ENCODE measurements at regions not wholly inside any gene's neighbourhood (a gene's known extent, or its start where the extent isn't known, plus 50 kb on each side); places are given as distances from the start of the nearest gene placed in this dataset.

DNA sequence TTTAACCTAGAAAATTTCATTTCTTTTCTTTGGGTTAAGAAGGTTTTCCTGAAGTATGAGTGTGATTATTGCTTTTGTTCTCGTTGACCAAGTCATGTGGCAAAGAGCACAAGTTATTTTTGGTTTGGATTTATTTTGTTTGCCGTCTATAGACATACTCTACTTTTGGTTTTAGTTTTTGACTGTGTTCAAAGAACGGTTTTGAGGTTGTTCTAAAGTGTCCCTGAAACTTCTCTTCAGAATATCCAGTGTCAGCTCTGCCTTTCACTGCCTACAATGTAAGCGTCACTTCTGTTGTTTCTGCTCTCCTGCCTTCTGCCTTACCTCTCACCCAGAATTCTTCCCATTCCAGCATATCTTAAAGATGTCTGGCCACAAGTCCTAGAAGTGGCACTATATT is 812.2 kb downstream of the C4orf33 start:
- POLR2A ChIA-PET, result no interaction called here
- H3K4me3 ChIP-seq (ENCODE audit: low read depth, low read length), result no peak overlapping the region
- CTCF ChIA-PET, result no interaction called here

GRCh38 chr4:129916991-129917390 is 821.0 kb downstream of the C4orf33 start:
- CTCF ChIA-PET, result no interaction called here
- Histone ChIP-seq H3K4me3 (ENCODE audit: low read depth, low read length) (no peak overlapping the region), H3K27me3 (ENCODE audit: control insufficient read depth, insufficient read depth, low read length) (no peaks in the 10 kb centered on the region), H3K36me3 (ENCODE audit: control insufficient read depth, insufficient read depth, low read length) (no peaks in the 10 kb centered on the region)
- POLR2A ChIA-PET, result no interaction called here
- DNase-seq (ENCODE audit: low read depth), result no peak
- no peak for TF ChIP-seq CTCF (IDR thresholded peaks at IDR 0.05; ENCODE audit: insufficient read depth, low read depth, low read length)

More for the DNA sequence above, 812.2 kb downstream of the C4orf33 start:
- Histone ChIP-seq H3K27me3 (ENCODE audit: control insufficient read depth, insufficient read depth, low read length) (no peaks in the 10 kb centered on the region), H3K36me3 (ENCODE audit: control insufficient read depth, insufficient read depth, low read length) (no peaks in the 10 kb centered on the region)
- DNase-seq (ENCODE audit: low read depth), result no peak
- TF ChIP-seq CTCF (IDR thresholded peaks at IDR 0.05; ENCODE audit: insufficient read depth, low read depth, low read length), result no peak

- DNase-seq (ENCODE audit: low read depth), result no peak
- H3K4me3 ChIP-seq (ENCODE audit: low read depth, low read length), result no peak overlapping the region
- ChIA-PET POLR2A (no interaction called here), CTCF (no interaction called here)
- TF ChIP-seq CTCF (IDR thresholded peaks at IDR 0.05; ENCODE audit: insufficient read depth, low read depth, low read length), result no peak
- no peaks in the 10 kb centered on the region for H3K36me3 ChIP-seq (ENCODE audit: control insufficient read depth, insufficient read depth, low read length)
- H3K27me3 ChIP-seq (ENCODE audit: control insufficient read depth, insufficient read depth, low read length), result no peaks in the 10 kb centered on the region
These were observed 821.7 kb downstream of the C4orf33 start for GRCh38 chr4:129917651-129918050.

DNA sequence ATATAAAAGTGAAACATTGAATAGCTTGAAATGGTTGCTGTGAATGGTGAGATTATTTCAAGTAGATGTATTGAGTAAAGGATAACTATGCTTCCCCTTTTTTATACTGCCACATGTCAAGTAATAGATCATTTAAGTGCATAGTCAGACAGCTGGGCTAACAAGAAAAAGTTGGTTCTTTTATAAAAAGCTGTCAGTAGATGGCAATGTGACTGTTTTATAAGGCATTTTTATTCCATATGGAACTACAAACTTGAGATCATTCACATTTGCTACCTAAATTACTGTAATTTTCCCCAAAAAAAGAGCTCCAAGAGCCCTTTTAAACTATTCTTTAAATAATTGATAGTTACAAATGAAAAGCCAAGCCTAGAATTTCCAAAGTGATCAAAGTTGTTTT is 831.0 kb downstream of the C4orf33 start:
- CTCF ChIA-PET, result no interaction called here
- no peak overlapping the region for H3K4me3 ChIP-seq (ENCODE audit: low read depth, low read length)
- no peak for DNase-seq (ENCODE audit: low read depth)
- no peaks in the 10 kb centered on the region for H3K36me3 ChIP-seq (ENCODE audit: control insufficient read depth, insufficient read depth, low read length)
- TF ChIP-seq CTCF (IDR thresholded peaks at IDR 0.05; ENCODE audit: insufficient read depth, low read depth, low read length), result no peak
- POLR2A ChIA-PET, result no interaction called here
- no peaks in the 10 kb centered on the region for H3K27me3 ChIP-seq (ENCODE audit: control insufficient read depth, insufficient read depth, low read length)

- Histone ChIP-seq H3K36me3 (ENCODE audit: control insufficient read depth, insufficient read depth, low read length) (no peaks in the 10 kb centered on the region), H3K4me3 (ENCODE audit: low read depth, low read length) (no peak overlapping the region), H3K27me3 (ENCODE audit: control insufficient read depth, insufficient read depth, low read length) (no peaks in the 10 kb centered on the region)
- ChIA-PET CTCF (no interaction called here), POLR2A (no interaction called here)
- TF ChIP-seq CTCF (IDR thresholded peaks at IDR 0.05; ENCODE audit: insufficient read depth, low read depth, low read length), result no peak
- no peak for DNase-seq (ENCODE audit: low read depth)
These were observed 833.1 kb downstream of the C4orf33 start for GRCh38 chr4:129929052-129929451.
